ENCODE measurements at regions not wholly inside any gene's neighbourhood (a gene's known extent, or its start where the extent isn't known, plus 50 kb on each side); places are given as distances from the start of the nearest gene placed in this dataset.

GRCh38 chr4:57591073-57591472 lies 480.9 kb upstream of the IGFBP7 start:
- TF ChIP-seq CTCF (IDR thresholded peaks at IDR 0.05 in 8 of 11, conservative IDR thresholded peaks at IDR 0.05 in 3 of 11), result no peak
- no peak for TF ChIP-seq POLR2AphosphoS5 (IDR thresholded peaks at IDR 0.05)

Data from spleen (tissue), 7 donors.